ENCODE measurements at regions not wholly inside any gene's neighbourhood (a gene's known extent, or its start where the extent isn't known, plus 50 kb on each side); places are given as distances from the start of the nearest gene placed in this dataset.

DNA sequence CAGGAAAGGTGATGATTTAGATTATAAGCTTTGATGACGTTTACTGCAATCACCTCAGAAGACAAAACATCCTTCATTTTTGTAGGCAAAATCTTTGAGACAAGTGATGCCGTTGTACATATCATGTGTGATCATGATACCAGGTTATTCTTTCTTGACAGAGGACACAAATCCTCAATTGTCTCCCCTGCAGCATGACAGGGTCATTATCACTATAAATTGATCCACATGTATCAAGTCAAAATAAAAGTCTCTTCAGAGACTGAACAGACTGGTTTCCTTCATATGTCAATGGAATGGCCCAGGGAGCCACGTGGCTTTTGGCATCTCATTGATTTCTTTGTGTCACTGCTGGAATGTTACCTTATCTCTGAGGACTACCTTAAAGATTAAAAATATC is 995.7 kb downstream of the FLRT2 start:
- peaks cover 2% of the 10 kb centered on the region for H3K27me3 Mint-ChIP-seq (ENCODE audit: insufficient read depth)
- no peak overlapping the region for H3K27ac Mint-ChIP-seq
- Histone ChIP-seq H3K27ac (ENCODE audit: low read depth, low read length) (no peak overlapping the region), H3K27me3 (ENCODE audit: control insufficient read depth, insufficient read depth, low read length, poor library complexity, severe bottlenecking) (no peaks in the 10 kb centered on the region), H3K9me3 (ENCODE audit: control insufficient read depth, low read length) (no peaks in the 10 kb centered on the region), H3K4me3 (ENCODE audit: low read length) (no peak overlapping the region), H3K36me3 (ENCODE audit: control insufficient read depth, insufficient read depth, low read length) (no peaks in the 10 kb centered on the region), H3K4me1 (ENCODE audit: control insufficient read depth, insufficient read depth, low read length) (no peaks in the 10 kb centered on the region), H3K9ac (ENCODE audit: extremely low read depth, low read length, poor library complexity, severe bottlenecking) (no peak overlapping the region)
- H3K4me1 Mint-ChIP-seq: no peaks in the 10 kb centered on the region
- DNase-seq: no peak
- no peaks in the 10 kb centered on the region for H3K9me3 Mint-ChIP-seq
- H3K4me3 Mint-ChIP-seq: no peak overlapping the region
- 79% methylated on average over 2 to 3 of the region's 3 CpGs for WGBS, 2 experiments (ENCODE audit: insufficient coverage in 1 of 2, insufficient read length in 1 of 2)
- H3K36me3 Mint-ChIP-seq (ENCODE audit: low read depth): no peaks in the 10 kb centered on the region
- TF ChIP-seq, protein P1, sequence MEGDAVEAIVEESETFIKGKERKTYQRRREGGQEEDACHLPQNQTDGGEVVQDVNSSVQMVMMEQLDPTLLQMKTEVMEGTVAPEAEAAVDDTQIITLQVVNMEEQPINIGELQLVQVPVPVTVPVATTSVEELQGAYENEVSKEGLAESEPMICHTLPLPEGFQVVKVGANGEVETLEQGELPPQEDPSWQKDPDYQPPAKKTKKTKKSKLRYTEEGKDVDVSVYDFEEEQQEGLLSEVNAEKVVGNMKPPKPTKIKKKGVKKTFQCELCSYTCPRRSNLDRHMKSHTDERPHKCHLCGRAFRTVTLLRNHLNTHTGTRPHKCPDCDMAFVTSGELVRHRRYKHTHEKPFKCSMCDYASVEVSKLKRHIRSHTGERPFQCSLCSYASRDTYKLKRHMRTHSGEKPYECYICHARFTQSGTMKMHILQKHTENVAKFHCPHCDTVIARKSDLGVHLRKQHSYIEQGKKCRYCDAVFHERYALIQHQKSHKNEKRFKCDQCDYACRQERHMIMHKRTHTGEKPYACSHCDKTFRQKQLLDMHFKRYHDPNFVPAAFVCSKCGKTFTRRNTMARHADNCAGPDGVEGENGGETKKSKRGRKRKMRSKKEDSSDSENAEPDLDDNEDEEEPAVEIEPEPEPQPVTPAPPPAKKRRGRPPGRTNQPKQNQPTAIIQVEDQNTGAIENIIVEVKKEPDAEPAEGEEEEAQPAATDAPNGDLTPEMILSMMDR (conservative IDR thresholded peaks at IDR 0.05): no peak

DNA sequence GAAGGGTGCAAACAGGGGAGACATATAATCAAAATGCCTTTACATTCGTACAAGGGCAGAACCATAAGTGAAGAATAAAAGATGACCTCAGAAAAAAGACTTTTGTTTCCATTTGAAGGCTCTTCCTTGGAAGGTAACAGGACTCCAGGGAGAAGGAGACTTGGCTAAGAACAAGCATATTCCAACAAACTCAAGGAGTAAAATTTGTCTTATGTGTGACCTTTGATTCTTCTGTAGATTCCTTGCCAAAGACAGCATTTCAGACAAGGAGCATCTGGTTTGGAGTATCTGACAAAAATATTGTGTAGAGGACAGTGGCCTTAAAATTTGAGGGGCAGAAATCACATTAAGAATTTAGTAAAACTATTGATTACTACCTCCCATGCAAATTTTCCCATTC is 991.9 kb downstream of the FLRT2 start:
- H3K9ac ChIP-seq (ENCODE audit: extremely low read depth, low read length, poor library complexity, severe bottlenecking): no peak overlapping the region
- 83 to 86% methylated on average over 1 of the region's 1 CpG for WGBS, 2 experiments (ENCODE audit: insufficient coverage in 1 of 2, insufficient read length in 1 of 2)
- Mint-ChIP-seq H3K4me1 (no peaks in the 10 kb centered on the region), H3K36me3 (ENCODE audit: low read depth) (no peaks in the 10 kb centered on the region), H3K27ac (no peak overlapping the region), H3K4me3 (no peak overlapping the region), H3K27me3 (ENCODE audit: insufficient read depth) (no peaks in the 10 kb centered on the region), H3K9me3 (no peaks in the 10 kb centered on the region)
- no peaks in the 10 kb centered on the region for H3K36me3 ChIP-seq (ENCODE audit: control insufficient read depth, insufficient read depth, low read length)
- no peaks in the 10 kb centered on the region for H3K4me1 ChIP-seq (ENCODE audit: control insufficient read depth, insufficient read depth, low read length)
- H3K27me3 ChIP-seq (ENCODE audit: control insufficient read depth, insufficient read depth, low read length, poor library complexity, severe bottlenecking): no peaks in the 10 kb centered on the region
- no peaks in the 10 kb centered on the region for H3K9me3 ChIP-seq (ENCODE audit: control insufficient read depth, low read length)
- no peak overlapping the region for H3K27ac ChIP-seq (ENCODE audit: low read depth, low read length)
- DNase-seq: no peak
- no peak overlapping the region for H3K4me3 ChIP-seq (ENCODE audit: low read length)
- TF ChIP-seq, protein P1 (conservative IDR thresholded peaks at IDR 0.05): no peak

DNA sequence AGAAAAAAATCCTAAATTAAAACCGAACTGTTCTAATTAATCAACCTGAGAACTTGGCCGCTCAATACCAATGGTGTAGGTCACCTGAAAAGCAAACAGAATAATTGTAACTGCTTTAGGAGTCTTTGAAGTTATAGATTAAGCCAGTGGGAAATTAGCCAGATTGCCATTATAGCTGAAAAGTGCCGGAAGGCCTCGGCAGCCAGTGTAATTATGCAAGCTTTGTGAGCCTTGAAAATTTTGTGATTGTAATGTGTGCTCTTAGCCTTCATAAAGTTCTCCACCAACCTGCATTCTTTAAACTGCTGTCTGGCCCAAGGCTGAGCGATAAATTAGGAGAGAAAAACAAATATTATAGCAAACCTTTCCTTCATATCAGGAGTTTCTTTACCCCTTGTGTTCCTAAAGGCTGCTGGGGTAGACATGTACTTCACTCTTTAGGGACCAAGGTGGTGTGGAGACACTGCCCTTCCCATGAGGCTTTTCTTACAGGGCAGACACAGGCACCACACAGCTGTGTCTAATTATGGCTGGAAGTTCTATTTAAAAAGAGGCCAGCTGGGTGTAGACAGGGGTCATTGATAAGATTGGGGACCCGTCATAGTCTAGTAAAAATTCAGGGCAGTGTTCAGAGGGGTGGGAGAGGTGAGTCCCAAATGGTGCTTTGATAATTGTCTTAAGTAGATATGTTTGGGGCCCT is 991.2 kb downstream of the FLRT2 start:
- no peak overlapping the region for H3K4me3 Mint-ChIP-seq
- WGBS, 2 experiments (ENCODE audit: insufficient coverage in 1 of 2, insufficient read length in 1 of 2): 93% methylated on average over 6 of the region's 6 CpGs; no CpG with 5 or more reads in 1 of the 2 experiments
- TF ChIP-seq, protein P1 (conservative IDR thresholded peaks at IDR 0.05): no peak
- Histone ChIP-seq H3K9me3 (ENCODE audit: control insufficient read depth, low read length) (no peaks in the 10 kb centered on the region), H3K27me3 (ENCODE audit: control insufficient read depth, insufficient read depth, low read length, poor library complexity, severe bottlenecking) (no peaks in the 10 kb centered on the region), H3K27ac (ENCODE audit: low read depth, low read length) (no peak overlapping the region), H3K4me1 (ENCODE audit: control insufficient read depth, insufficient read depth, low read length) (no peaks in the 10 kb centered on the region), H3K4me3 (ENCODE audit: low read length) (no peak overlapping the region), H3K36me3 (ENCODE audit: control insufficient read depth, insufficient read depth, low read length) (no peaks in the 10 kb centered on the region), H3K9ac (ENCODE audit: extremely low read depth, low read length, poor library complexity, severe bottlenecking) (no peak overlapping the region)
- no peak overlapping the region for H3K27ac Mint-ChIP-seq
- no peaks in the 10 kb centered on the region for H3K9me3 Mint-ChIP-seq
- no peaks in the 10 kb centered on the region for H3K4me1 Mint-ChIP-seq
- no peaks in the 10 kb centered on the region for H3K27me3 Mint-ChIP-seq (ENCODE audit: insufficient read depth)
- H3K36me3 Mint-ChIP-seq (ENCODE audit: low read depth): no peaks in the 10 kb centered on the region
- no peak for DNase-seq

Data from endodermal cell (in vitro differentiated cells).